Erythroblast (primary cell): ENCODE measurements at regions not wholly inside any gene's neighbourhood (a gene's known extent, or its start where the extent isn't known, plus 50 kb on each side); places are given as distances from the start of the nearest gene placed in this dataset.
"Not testable (repeated sequence)": the region's sequence is repeated elsewhere in the genome, so short reads cannot be mapped to it uniquely, and the experiment has no call there.

Experiments used
- GATA1 ChIP-seq: IDR thresholded peaks from 2 replicates; pipeline ENCODE4 v1.6.1; 2011; ENCODE audit warnings: low read depth, mild to moderate bottlenecking, control low read depth, low read length, moderate library complexity
- POLR2A ChIP-seq: IDR thresholded peaks from 2 replicates; pipeline ENCODE4 v1.6.1; 2011; ENCODE audit warnings: mild to moderate bottlenecking, low read length

DNA sequence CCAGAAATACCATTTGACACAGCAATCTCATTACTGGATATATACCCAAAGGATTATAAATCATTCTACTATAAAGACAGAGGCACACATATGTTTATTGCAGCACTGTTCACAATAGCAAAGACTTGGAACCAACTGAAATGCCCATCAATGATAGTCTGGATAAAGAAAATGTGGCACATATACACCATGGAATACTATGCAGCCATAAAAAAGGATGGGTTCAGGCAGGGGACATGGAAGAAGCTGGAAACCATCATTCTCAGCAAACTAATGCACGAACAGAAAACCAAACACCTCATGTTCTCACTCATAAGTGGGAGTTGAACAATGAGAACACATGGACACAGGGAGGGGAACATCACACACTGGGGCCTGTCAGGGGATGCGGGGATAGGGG, 147.0 kb upstream of the GRIP1 start:
- TF ChIP-seq POLR2A, GATA1: not testable (repeated sequence)
